ENCODE measurements at regions not wholly inside any gene's neighbourhood (a gene's known extent, or its start where the extent isn't known, plus 50 kb on each side); places are given as distances from the start of the nearest gene placed in this dataset.

GRCh38 chr1:213761845-213762407 is 225.8 kb upstream of the PROX1 start:
- TF ChIP-seq CTCF (IDR thresholded peaks at IDR 0.05) (no peak), EZH2phosphoT487 (IDR thresholded peaks at IDR 0.05) (no peak), EZH2 (IDR thresholded peaks at IDR 0.05) (no peak)

All from neural progenitor cell (in vitro differentiated cells).